HEK293T (cell line): ENCODE measurements at regions not wholly inside any gene's neighbourhood (a gene's known extent, or its start where the extent isn't known, plus 50 kb on each side); places are given as distances from the start of the nearest gene placed in this dataset.

Experiments used
- BHLHE40 ChIP-seq: fragments of 450-650 bp; IDR thresholded peaks from 2 replicates; pipeline ENCODE4 v1.6.1; 2016; ENCODE audit warnings: mild to moderate bottlenecking, moderate library complexity, borderline replicate concordance
- CTBP1 ChIP-seq: fragments of 450-650 bp; IDR thresholded peaks from 2 replicates; pipeline ENCODE4 v1.6.1; 2016; ENCODE audit warnings: borderline replicate concordance
- FOXM1 ChIP-seq: fragments of 450-650 bp; IDR thresholded peaks from 2 replicates; pipeline ENCODE4 v1.6.1; 2017; ENCODE audit warnings: mild to moderate bottlenecking, borderline replicate concordance
- LEF1 ChIP-seq: fragments of 450-650 bp; IDR thresholded peaks from 2 replicates; pipeline ENCODE4 v1.6.1; 2017; ENCODE audit warnings: mild to moderate bottlenecking, borderline replicate concordance
- NFRKB ChIP-seq: fragments of 450-650 bp; IDR thresholded peaks from 2 replicates; pipeline ENCODE4 v1.6.1; 2016; ENCODE audit warnings: mild to moderate bottlenecking, moderate library complexity
- SUZ12 ChIP-seq: fragments of 450-650 bp; IDR thresholded peaks from 2 replicates; pipeline ENCODE4 v1.6.1; 2016; ENCODE audit warnings: mild to moderate bottlenecking
- TF ChIP-seq, protein P1 (sequence below): fragments of 450-650 bp; IDR thresholded peaks from 2 replicates; pipeline ENCODE4 v1.6.1; 2016

- TF ChIP-seq, protein P1, sequence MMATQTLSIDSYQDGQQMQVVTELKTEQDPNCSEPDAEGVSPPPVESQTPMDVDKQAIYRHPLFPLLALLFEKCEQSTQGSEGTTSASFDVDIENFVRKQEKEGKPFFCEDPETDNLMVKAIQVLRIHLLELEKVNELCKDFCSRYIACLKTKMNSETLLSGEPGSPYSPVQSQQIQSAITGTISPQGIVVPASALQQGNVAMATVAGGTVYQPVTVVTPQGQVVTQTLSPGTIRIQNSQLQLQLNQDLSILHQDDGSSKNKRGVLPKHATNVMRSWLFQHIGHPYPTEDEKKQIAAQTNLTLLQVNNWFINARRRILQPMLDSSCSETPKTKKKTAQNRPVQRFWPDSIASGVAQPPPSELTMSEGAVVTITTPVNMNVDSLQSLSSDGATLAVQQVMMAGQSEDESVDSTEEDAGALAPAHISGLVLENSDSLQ = no peak
- TF ChIP-seq CTBP1 = no peak
- TF ChIP-seq SUZ12 = no peak
- no peak for TF ChIP-seq BHLHE40
- TF ChIP-seq LEF1 = no peak
- TF ChIP-seq FOXM1 = no peak
- no peak for TF ChIP-seq NFRKB
These were observed 69.8 kb upstream of the KCTD1 start for GRCh38 chr18:26618135-26618534.
